ENCODE measurements at regions not wholly inside any gene's neighbourhood (a gene's known extent, or its start where the extent isn't known, plus 50 kb on each side); places are given as distances from the start of the nearest gene placed in this dataset.

- 10% methylated on average over 11 of the region's 11 CpGs for WGBS (ENCODE audit: insufficient coverage, low coverage, missing lambda C conversion rate)
- Histone ChIP-seq H3K27me3 (ENCODE audit: control insufficient read depth in 2 of 2, insufficient read depth in 2 of 2, low read length in 2 of 2) (peaks cover 0 to 4% of the 10 kb centered on the region in 2 experiments; a peak in 2 of 5 replicates), H4K20me1 (replicated peaks; ENCODE audit: control insufficient read depth, insufficient read depth, low read length) (no peaks in the 10 kb centered on the region), H3K9me3 (replicated peaks; ENCODE audit: control insufficient read depth, insufficient read depth, low read depth, low read length) (no peaks in the 10 kb centered on the region), H3K4me3 (no peak overlapping the region), H2AFZ (ENCODE audit: low read depth, low read length) (peak overlapping the region; percentile 33), H3K36me3 (ENCODE audit: control insufficient read depth, insufficient read depth, low read length) (no peaks in the 10 kb centered on the region), H3K4me1 (replicated peaks in 1 of 2; ENCODE audit: control insufficient read depth in 2 of 2, insufficient read depth in 2 of 2, low read length in 2 of 2) (peaks cover 12% of the 10 kb centered on the region in 2 experiments), H3K27ac (ENCODE audit: extremely low read depth, low read depth, low read length) (no peak overlapping the region), H3K79me2 (ENCODE audit: control insufficient read depth, insufficient read depth, low read length) (no peaks in the 10 kb centered on the region), H3K4me2 (ENCODE audit: insufficient read depth, low read length) (no peak overlapping the region), H3K9me1 (ENCODE audit: control insufficient read depth, insufficient read depth, low read length) (no peaks in the 10 kb centered on the region), H3K9ac (ENCODE audit: insufficient read depth in 1 of 2, low read depth in 2 of 2, low read length in 2 of 2) (no peak overlapping the region)
- intact Hi-C loops (cut with micrococcal nuclease) (loop anchor here (1.0 to 2.0 kb wide), 5 partner anchors 55 to 253 kb away; no protein-coding TSS in a partner anchor), in situ Hi-C loops (cut with MboI) (loop anchor here (5.0 kb wide), 2 partner anchors 159 to 254 kb away; no protein-coding TSS in a partner anchor)
- FAIRE-seq (peak; percentile 96), ATAC-seq (peak; percentile 92), DNase-seq (ENCODE audit: extremely low read depth in 1 of 4, low spot score in 3 of 4) (peak; percentile 83 to 93 (median 88))
- ChIA-PET CTCF (ENCODE audit: low intra/inter-chr PET ratio) (interaction anchor here (0.6 to 4.3 kb wide), 6 partner anchors 55 to 643 kb away, joined by 3 to 53 read pairs (median 4); no protein-coding TSS in a partner anchor), POLR2A (interaction anchor here (0.9 to 7.7 kb wide), 9 partner anchors 9 to 256 kb away, joined by 3 to 137 read pairs (median 5); partner anchors contain the start of gene GLUL)
- BruUV-seq (replicated peaks) = no TSS peak
- peak; percentile 75 for TF ChIP-seq CTBP1 (IDR thresholded peaks at IDR 0.05; ENCODE audit: borderline replicate concordance)
- peak; percentile 52; the same call in 1 of the 2 replicates for TF ChIP-seq SP1 (CRISPR knock-in tag; IDR thresholded peaks at IDR 0.05)
- TF ChIP-seq EP300 (IDR thresholded peaks at IDR 0.05; ENCODE audit: low read length) = peak; percentile 25; the same call in 1 of the 2 replicates
- peak; percentile 22 for TF ChIP-seq E2F8 (IDR thresholded peaks at IDR 0.05; ENCODE audit: low read depth, partially characterized antibody)
- 0 out of 2 replicates have a peak, but pooled peaks have one; percentile 61 for TF ChIP-seq ZKSCAN1 (IDR thresholded peaks at IDR 0.05; ENCODE audit: low read depth, low read length)
- 0 out of 4 replicates have a peak, but pooled peaks of 1 of the 2 experiments have one; percentile 31 for TF ChIP-seq TRIM24 (IDR thresholded peaks at IDR 0.05)
- TF ChIP-seq ZNF184 (CRISPR knock-in tag; IDR thresholded peaks at IDR 0.05) = no peak
- TF ChIP-seq ZEB2 (IDR thresholded peaks at IDR 0.05) = peak; percentile 54; the same call in 1 of the 2 replicates
- 0 out of 4 replicates have a peak, but pooled peaks of 1 of the 2 experiments have one; percentile 67 for TF ChIP-seq ARNT (IDR thresholded peaks at IDR 0.05)
- TF ChIP-seq MYC (IDR thresholded peaks at IDR 0.05; ENCODE audit: low read depth, low read length) = 0 out of 2 replicates have a peak, but pooled peaks have one; percentile 29
- TF ChIP-seq MYC (CRISPR knock-in tag; IDR thresholded peaks at IDR 0.05; ENCODE audit: borderline replicate concordance, low read depth) = no peak
- peak; percentile 46 to 56; a peak in 1 of 4 replicates for TF ChIP-seq TBL1XR1 (IDR thresholded peaks at IDR 0.05; ENCODE audit: low read length in 2 of 2)
- TF ChIP-seq MAZ (CRISPR knock-in tag; conservative IDR thresholded peaks at IDR 0.05 in 1 of 2, IDR thresholded peaks at IDR 0.05 in 1 of 2) = peak in 1 of 2 experiments; percentile 58; a peak in 1 of 4 replicates
- TF ChIP-seq ZNF143 (CRISPR knock-in tag; IDR thresholded peaks at IDR 0.05) = peak; percentile 28; the same call in 1 of the 2 replicates
- no peak for TF ChIP-seq HIVEP1 (CRISPR knock-in tag; IDR thresholded peaks at IDR 0.05)
- TF ChIP-seq RB1 (IDR thresholded peaks at IDR 0.05; ENCODE audit: low read depth) = peak; percentile 59
- TF ChIP-seq RCOR1 (IDR thresholded peaks at IDR 0.05; ENCODE audit: borderline replicate concordance in 1 of 2, low read depth in 2 of 2, low read length in 2 of 2) = peak in 1 of 2 experiments; percentile 84; a peak in 2 of 4 replicates
- TF ChIP-seq HDGF (IDR thresholded peaks at IDR 0.05) = peak; percentile 19; the same call in 1 of the 2 replicates
- TF ChIP-seq, protein P1, sequence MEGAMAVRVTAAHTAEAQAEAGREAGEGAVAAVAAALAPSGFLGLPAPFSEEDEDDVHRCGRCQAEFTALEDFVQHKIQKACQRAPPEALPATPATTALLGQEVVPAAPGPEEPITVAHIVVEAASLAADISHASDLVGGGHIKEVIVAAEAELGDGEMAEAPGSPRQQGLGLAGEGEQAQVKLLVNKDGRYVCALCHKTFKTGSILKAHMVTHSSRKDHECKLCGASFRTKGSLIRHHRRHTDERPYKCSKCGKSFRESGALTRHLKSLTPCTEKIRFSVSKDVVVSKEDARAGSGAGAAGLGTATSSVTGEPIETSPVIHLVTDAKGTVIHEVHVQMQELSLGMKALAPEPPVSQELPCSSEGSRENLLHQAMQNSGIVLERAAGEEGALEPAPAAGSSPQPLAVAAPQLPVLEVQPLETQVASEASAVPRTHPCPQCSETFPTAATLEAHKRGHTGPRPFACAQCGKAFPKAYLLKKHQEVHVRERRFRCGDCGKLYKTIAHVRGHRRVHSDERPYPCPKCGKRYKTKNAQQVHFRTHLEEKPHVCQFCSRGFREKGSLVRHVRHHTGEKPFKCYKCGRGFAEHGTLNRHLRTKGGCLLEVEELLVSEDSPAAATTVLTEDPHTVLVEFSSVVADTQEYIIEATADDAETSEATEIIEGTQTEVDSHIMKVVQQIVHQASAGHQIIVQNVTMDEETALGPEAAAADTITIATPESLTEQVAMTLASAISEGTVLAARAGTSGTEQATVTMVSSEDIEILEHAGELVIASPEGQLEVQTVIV (CRISPR knock-in tag; IDR thresholded peaks at IDR 0.05; ENCODE audit: borderline replicate concordance) = no peak
These were observed 81.7 kb upstream of the ZNF648 start for GRCh38 chr1:182143154-182143657.

All from K562 (cell line).